ENCODE measurements at regions not wholly inside any gene's neighbourhood (a gene's known extent, or its start where the extent isn't known, plus 50 kb on each side); places are given as distances from the start of the nearest gene placed in this dataset.
"Not testable (repeated sequence)": the region's sequence is repeated elsewhere in the genome, so short reads cannot be mapped to it uniquely, and the experiment has no call there.

GRCh38 chr16:64346080-64346479 is 775.8 kb downstream of the CDH11 start:
- Histone ChIP-seq H3K4me2 (ENCODE audit: low read length) (no peak overlapping the region), H3K9me3 (replicated peaks; ENCODE audit: low read length) (no peaks in the 10 kb centered on the region)

GRCh38 chr16:64345142-64345541 is 776.7 kb downstream of the CDH11 start:
- Histone ChIP-seq H3K4me2 (ENCODE audit: low read length) (no peak overlapping the region), H3K36me3 (ENCODE audit: insufficient read depth, low read length) (no peaks in the 10 kb centered on the region), H3K4me1 (ENCODE audit: control insufficient read depth, insufficient read depth, low read length) (no peaks in the 10 kb centered on the region), H3K9me3 (replicated peaks; ENCODE audit: low read length) (no peaks in the 10 kb centered on the region), H3K4me3 (ENCODE audit: low read length) (no peak overlapping the region), H3K9ac (ENCODE audit: low read depth, low read length) (no peak overlapping the region), H3K27me3 (ENCODE audit: control insufficient read depth, insufficient read depth, low read length) (no peaks in the 10 kb centered on the region)

More at GRCh38 chr16:64346080-64346479, 775.8 kb downstream of the CDH11 start:
- Histone ChIP-seq H3K4me1 (ENCODE audit: control insufficient read depth, insufficient read depth, low read length) (no peaks in the 10 kb centered on the region), H3K36me3 (ENCODE audit: insufficient read depth, low read length) (no peaks in the 10 kb centered on the region), H3K4me3 (ENCODE audit: low read length) (no peak overlapping the region), H3K9ac (ENCODE audit: low read depth, low read length) (no peak overlapping the region), H3K27me3 (ENCODE audit: control insufficient read depth, insufficient read depth, low read length) (no peaks in the 10 kb centered on the region)

GRCh38 chr16:64343820-64344443 is 777.9 kb downstream of the CDH11 start:
- H3K36me3 ChIP-seq (ENCODE audit: insufficient read depth, low read length); H3K4me2 ChIP-seq (ENCODE audit: low read length); H3K4me1 ChIP-seq (ENCODE audit: control insufficient read depth, insufficient read depth, low read length); H3K4me3 ChIP-seq (ENCODE audit: low read length); H3K9me3 ChIP-seq (replicated peaks; ENCODE audit: low read length); H3K27me3 ChIP-seq (ENCODE audit: control insufficient read depth, insufficient read depth, low read length); H3K9ac ChIP-seq (ENCODE audit: low read depth, low read length): not testable (repeated sequence)

DNA sequence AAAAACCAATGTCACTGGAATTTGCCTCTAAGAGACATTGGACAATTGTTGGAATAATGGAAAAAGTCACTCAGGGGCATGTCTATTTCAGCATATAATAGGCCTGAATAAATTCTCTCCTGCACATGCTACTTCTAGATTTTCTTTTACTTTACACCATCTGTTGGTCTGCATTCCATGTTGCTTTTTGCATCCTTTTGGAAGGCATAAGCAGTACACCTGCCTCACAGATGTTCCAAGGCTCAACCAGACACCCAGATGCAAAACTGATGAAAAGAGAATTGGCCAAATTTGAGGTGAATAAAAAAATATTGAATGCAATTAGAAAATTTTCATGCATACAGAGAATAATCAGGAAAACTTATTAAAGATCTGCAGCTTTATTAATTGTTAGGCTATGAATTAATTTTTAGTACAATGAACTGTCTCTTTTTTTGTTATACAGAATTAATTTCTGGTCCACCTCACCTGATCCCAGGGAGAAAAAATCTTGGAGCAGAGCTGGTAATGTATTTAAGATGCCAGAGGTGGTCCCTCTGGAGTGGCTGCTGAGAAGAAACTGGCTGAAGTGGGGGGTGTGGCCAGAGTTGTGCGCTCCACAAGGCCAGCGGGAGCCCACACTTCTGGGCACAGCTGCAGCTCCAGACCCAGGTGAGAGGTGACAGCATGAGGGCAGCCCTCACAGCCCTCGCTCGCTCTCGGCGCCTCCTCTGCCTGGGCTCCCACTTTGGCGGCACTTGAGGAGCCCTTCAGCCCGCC is 778.6 kb downstream of the CDH11 start:
- Histone ChIP-seq H3K4me1 (ENCODE audit: control insufficient read depth, insufficient read depth, low read length) (peaks cover 15% of the 10 kb centered on the region), H3K9ac (ENCODE audit: low read depth, low read length) (no peak overlapping the region), H3K36me3 (ENCODE audit: insufficient read depth, low read length) (no peaks in the 10 kb centered on the region), H3K27me3 (ENCODE audit: control insufficient read depth, insufficient read depth, low read length) (no peaks in the 10 kb centered on the region), H3K9me3 (replicated peaks; ENCODE audit: low read length) (no peaks in the 10 kb centered on the region), H3K4me2 (ENCODE audit: low read length) (no peak overlapping the region), H3K4me3 (ENCODE audit: low read length) (no peak overlapping the region)

- H3K27me3 ChIP-seq (ENCODE audit: control insufficient read depth, insufficient read depth, low read length); H3K4me2 ChIP-seq (ENCODE audit: low read length); H3K36me3 ChIP-seq (ENCODE audit: insufficient read depth, low read length); H3K4me3 ChIP-seq (ENCODE audit: low read length); H3K9me3 ChIP-seq (replicated peaks; ENCODE audit: low read length); H3K9ac ChIP-seq (ENCODE audit: low read depth, low read length): not testable (repeated sequence)
- H3K4me1 ChIP-seq (ENCODE audit: control insufficient read depth, insufficient read depth, low read length), result peaks cover 15% of the 10 kb centered on the region
Measured at GRCh38 chr16:64341336-64341735, 780.5 kb downstream of the CDH11 start.

GRCh38 chr16:64339052-64339770 is 782.7 kb downstream of the CDH11 start:
- Histone ChIP-seq H3K27me3 (ENCODE audit: control insufficient read depth, insufficient read depth, low read length) (no peaks in the 10 kb centered on the region), H3K4me1 (ENCODE audit: control insufficient read depth, insufficient read depth, low read length) (peaks cover 15% of the 10 kb centered on the region), H3K4me2 (ENCODE audit: low read length) (peak overlapping the region; percentile 53), H3K36me3 (ENCODE audit: insufficient read depth, low read length) (no peaks in the 10 kb centered on the region), H3K4me3 (ENCODE audit: low read length) (no peak overlapping the region), H3K9me3 (replicated peaks; ENCODE audit: low read length) (no peaks in the 10 kb centered on the region), H3K9ac (ENCODE audit: low read depth, low read length) (peak overlapping the region; percentile 19)

DNA sequence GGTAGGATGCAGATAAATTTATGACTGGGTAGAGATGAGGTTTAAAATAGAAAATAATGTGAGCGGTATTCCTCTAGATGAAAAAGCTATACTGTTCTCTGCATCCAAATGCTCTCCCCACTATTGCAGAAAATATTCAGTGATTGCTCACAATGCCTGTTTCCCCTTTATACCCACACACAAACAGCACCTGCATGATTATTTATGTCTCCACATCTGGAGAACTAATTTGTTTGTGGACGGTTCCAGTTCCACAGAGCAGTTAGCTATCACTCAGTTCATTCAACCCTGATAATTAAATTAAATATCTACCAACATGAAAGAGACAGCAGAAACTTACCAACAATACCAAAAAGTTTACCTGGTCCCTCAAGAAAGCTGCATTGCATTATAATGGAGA is 800.0 kb downstream of the CDH11 start:
- Histone ChIP-seq H3K9ac (ENCODE audit: low read depth, low read length) (no peak overlapping the region), H3K4me3 (ENCODE audit: low read length) (no peak overlapping the region), H3K4me2 (ENCODE audit: low read length) (no peak overlapping the region), H3K27me3 (ENCODE audit: control insufficient read depth, insufficient read depth, low read length) (no peaks in the 10 kb centered on the region), H3K4me1 (ENCODE audit: control insufficient read depth, insufficient read depth, low read length) (no peaks in the 10 kb centered on the region), H3K36me3 (ENCODE audit: insufficient read depth, low read length) (no peaks in the 10 kb centered on the region), H3K9me3 (replicated peaks; ENCODE audit: low read length) (no peaks in the 10 kb centered on the region)

DNA sequence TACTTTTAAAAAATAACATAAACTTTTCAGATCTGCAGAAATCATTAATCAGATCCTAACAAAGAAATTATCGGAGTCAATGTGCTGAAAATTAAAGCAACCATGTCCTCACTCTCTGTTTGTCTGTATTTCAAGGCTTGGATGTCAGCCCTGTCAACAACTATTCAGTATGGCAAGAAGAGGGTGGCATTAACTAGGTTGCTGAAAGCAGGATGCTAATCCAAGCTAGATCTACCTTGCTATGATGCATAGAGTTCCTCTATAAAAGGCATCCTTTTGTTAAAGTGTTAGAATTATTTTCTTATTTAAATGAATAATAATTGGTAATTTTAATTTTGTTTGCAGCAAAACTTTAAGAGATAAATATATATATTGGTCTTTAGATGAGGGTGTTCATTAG is 800.8 kb downstream of the CDH11 start:
- no peaks in the 10 kb centered on the region for H3K9me3 ChIP-seq (replicated peaks; ENCODE audit: low read length)
- H3K4me1 ChIP-seq (ENCODE audit: control insufficient read depth, insufficient read depth, low read length), result no peaks in the 10 kb centered on the region
- no peak overlapping the region for H3K9ac ChIP-seq (ENCODE audit: low read depth, low read length)
- no peak overlapping the region for H3K4me2 ChIP-seq (ENCODE audit: low read length)
- H3K27me3 ChIP-seq (ENCODE audit: control insufficient read depth, insufficient read depth, low read length), result no peaks in the 10 kb centered on the region
- no peaks in the 10 kb centered on the region for H3K36me3 ChIP-seq (ENCODE audit: insufficient read depth, low read length)
- no peak overlapping the region for H3K4me3 ChIP-seq (ENCODE audit: low read length)

GRCh38 chr16:64317601-64318000 is 804.3 kb downstream of the CDH11 start:
- Histone ChIP-seq H3K4me2 (ENCODE audit: low read length) (no peak overlapping the region), H3K27me3 (ENCODE audit: control insufficient read depth, insufficient read depth, low read length) (no peaks in the 10 kb centered on the region), H3K36me3 (ENCODE audit: insufficient read depth, low read length) (no peaks in the 10 kb centered on the region), H3K9ac (ENCODE audit: low read depth, low read length) (no peak overlapping the region), H3K4me1 (ENCODE audit: control insufficient read depth, insufficient read depth, low read length) (no peaks in the 10 kb centered on the region), H3K9me3 (replicated peaks; ENCODE audit: low read length) (no peaks in the 10 kb centered on the region), H3K4me3 (ENCODE audit: low read length) (no peak overlapping the region)

- Histone ChIP-seq H3K4me1 (ENCODE audit: control insufficient read depth, insufficient read depth, low read length) (no peaks in the 10 kb centered on the region), H3K27me3 (ENCODE audit: control insufficient read depth, insufficient read depth, low read length) (no peaks in the 10 kb centered on the region), H3K36me3 (ENCODE audit: insufficient read depth, low read length) (no peaks in the 10 kb centered on the region), H3K9ac (ENCODE audit: low read depth, low read length) (no peak overlapping the region), H3K4me3 (ENCODE audit: low read length) (no peak overlapping the region), H3K4me2 (ENCODE audit: low read length) (no peak overlapping the region), H3K9me3 (replicated peaks; ENCODE audit: low read length) (no peaks in the 10 kb centered on the region)
Measured at GRCh38 chr16:64313726-64314125, 808.1 kb downstream of the CDH11 start.

DNA sequence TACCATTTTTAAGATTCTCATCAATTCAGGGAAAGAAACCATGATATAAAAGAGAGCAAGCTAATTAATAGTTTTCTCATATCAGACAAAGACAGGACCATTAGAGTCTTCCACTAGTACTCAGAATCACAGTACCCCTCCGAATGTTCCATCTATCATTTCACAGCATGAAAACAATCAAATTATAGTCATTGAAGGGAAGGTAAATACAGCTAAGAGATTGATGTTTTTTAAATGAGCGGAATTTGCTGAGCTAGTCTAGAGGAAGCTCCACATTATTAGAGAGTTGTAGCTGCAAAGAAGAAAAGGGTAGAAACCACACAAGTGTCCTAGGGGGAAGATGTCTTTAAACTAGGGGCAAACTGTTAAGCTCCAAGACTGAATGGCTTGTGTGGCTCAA is 808.9 kb downstream of the CDH11 start:
- no peak overlapping the region for H3K4me2 ChIP-seq (ENCODE audit: low read length)
- H3K36me3 ChIP-seq (ENCODE audit: insufficient read depth, low read length), result no peaks in the 10 kb centered on the region
- H3K27me3 ChIP-seq (ENCODE audit: control insufficient read depth, insufficient read depth, low read length), result no peaks in the 10 kb centered on the region
- H3K9ac ChIP-seq (ENCODE audit: low read depth, low read length), result no peak overlapping the region
- no peak overlapping the region for H3K4me3 ChIP-seq (ENCODE audit: low read length)
- H3K9me3 ChIP-seq (replicated peaks; ENCODE audit: low read length), result no peaks in the 10 kb centered on the region
- no peaks in the 10 kb centered on the region for H3K4me1 ChIP-seq (ENCODE audit: control insufficient read depth, insufficient read depth, low read length)
